ENCODE measurements at regions not wholly inside any gene's neighbourhood (a gene's known extent, or its start where the extent isn't known, plus 50 kb on each side); places are given as distances from the start of the nearest gene placed in this dataset.
"Not testable (repeated sequence)": the region's sequence is repeated elsewhere in the genome, so short reads cannot be mapped to it uniquely, and the experiment has no call there.

DNA sequence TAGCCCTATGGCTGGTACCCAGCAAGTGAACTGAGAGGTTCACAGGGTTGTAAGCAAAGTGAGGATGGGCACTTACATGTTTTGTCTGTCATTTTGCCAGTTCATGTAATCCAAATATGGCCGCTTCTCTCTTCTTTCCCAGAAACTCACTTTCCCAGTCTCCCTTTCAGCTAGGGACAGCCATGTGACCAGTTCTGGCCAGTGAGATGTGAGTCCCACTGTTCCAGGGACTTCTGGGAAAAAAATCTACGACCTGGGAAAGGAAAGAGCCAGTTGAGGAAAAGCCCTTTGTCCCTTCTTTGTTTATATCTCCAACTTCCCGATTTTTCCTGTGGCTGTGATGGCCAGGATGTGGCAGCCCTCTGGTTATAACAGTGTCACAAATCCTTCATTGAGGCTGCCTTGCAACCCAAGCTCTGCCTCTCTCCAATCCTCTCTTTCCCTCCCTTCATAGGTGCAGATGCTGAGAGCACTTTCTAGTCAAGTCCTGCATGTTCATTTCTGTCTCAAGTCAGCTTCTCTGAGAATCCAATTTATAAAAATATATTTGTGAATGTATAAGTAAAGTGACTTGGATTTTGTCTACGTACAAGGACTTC is 148.6 kb upstream of the ZFP64 start:
- DNase-seq (ENCODE audit: extremely low read depth in 1 of 2, low read depth in 1 of 2) = no peak

DNA sequence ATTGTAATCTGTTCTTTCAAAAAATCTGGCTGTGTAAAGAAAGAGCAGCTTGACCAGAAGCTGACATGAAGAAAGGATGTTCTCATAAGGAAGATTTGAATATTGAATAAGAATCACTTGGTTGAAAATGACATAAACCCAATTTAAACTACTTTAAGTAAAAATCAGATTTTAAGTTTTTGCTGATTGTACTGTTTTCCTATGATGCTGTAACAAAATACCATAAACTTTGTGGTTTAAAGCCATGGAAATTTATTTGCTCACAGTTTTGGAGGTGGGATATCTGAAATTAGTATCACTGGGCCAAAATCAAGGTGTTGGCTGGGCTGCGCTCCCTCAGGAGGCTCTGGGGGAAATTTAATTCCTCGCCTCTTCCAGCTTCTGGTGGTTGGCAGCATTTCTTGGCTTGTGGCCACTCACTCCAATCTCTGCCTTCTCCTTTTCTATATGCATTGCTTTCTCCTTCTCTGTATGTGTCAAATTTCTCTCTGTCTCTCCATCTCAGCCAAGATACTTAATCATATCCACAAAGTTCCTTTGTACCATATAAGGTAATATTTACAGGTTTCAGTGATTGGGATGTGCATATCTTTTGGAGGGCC is 141.2 kb upstream of the ZFP64 start:
- no peak for DNase-seq (ENCODE audit: extremely low read depth in 1 of 2, low read depth in 1 of 2)

DNA sequence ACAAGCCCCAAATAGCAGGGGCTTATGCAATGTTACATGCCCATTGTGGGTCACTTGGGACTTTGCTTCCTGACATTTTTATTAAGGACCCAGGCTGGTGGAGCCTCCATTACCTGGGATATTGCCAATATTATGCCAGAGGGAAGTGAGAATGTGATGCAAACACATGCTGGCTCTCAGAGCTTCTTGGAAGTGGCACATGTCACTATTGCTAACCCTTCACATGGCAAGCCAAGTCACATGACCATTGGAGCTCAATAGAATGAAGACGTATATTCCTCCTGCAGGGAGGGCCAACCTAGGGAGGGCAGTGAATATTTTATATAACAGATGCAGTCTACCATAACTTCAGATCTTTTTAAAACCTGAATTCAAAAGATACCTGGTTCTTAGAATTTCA is 140.7 kb upstream of the ZFP64 start:
- DNase-seq (ENCODE audit: extremely low read depth in 1 of 2, low read depth in 1 of 2) = no peak

DNA sequence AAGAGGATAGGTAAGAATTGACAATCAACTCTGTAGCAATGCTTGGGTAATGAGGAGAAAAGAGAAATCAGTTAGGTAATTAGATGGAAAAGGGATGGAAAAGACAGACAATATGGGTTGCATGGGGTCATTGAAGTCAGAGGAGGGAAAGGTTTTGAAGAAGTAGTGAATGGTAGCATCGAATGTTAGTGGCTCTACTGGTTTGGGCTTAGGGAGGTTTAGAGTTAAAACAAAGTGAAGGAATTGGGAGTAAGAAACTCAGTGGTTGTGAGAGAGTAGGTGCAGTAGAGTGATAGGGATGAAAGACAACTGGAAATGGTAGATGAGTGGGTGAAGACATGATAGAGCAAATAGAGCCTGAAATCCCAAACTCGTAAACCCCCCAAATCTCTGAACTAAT is 140.1 kb upstream of the ZFP64 start:
- no peak for DNase-seq (ENCODE audit: extremely low read depth in 1 of 2, low read depth in 1 of 2)

DNA sequence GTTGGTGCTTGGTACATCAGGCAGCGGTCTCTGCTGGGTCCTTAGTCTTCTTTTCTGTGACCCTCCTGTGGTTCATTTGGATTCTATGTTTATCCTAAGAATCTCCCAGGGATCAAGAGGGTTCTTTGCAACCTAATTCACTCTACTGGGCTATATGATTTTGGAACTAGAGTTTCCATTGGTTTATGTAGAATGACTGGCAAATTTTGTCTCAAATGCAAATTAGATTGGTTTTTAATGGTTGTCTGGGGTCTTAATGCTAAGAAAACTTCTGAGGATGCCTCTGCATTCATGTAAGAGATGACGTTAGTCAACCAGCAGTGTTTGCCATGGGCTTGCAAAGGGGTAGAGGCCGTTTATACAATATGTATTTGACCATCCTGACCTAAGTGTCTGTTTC is 129.8 kb upstream of the ZFP64 start:
- no peak for DNase-seq (ENCODE audit: extremely low read depth in 1 of 2, low read depth in 1 of 2)

DNA sequence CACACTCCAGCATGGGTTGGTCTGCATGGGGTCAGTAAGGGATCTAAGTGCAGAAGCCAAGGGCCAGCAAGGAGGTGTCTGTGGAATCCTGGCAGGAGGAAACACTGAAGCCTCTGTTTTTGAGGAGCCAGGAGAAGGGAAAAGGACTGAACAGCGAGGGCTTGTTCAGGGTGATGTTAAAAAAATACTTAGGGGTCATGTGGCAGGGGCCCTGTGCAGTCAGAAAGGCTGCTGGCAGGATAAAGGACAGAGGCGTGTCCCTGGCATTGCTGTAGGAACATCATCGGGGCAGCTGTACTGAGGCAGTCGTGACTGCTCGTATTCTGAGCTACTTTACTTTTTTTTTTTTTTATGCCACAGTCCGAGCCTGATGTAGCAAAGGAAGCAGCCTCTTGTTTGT is 127.1 kb upstream of the ZFP64 start:
- DNase-seq (ENCODE audit: extremely low read depth in 1 of 2, low read depth in 1 of 2) = no peak

DNA sequence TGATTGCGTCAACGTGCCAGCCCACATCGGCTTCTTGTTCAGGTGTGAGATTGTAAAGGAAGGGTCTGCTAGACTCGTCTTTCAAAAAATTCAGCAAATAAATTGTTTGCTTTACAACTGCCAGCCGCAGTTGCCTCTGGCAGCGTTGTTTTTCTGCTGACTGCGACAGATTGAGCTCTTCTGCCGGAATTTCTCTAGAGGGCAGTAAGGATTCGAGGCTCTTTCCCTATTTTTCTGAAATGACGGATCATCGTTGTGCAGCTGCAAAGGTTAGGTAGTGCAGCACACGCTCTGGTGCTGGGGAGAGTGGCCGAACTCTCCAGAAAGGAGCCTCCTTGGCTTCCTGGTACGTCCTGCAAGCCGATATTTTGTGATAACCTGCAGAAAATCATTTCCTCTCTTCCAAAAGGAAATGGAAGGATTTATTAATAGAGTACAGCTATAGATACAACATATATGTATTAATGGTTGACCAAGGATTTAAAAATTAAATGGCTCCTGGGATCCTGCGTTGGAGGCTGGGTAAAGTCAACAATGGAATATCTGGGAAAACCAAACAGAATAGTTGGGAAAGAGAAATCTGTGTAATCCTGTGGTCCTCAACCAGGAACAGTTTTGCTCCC is 121.9 kb upstream of the ZFP64 start:
- DNase-seq (ENCODE audit: extremely low read depth in 1 of 2, low read depth in 1 of 2) = no peak

DNA sequence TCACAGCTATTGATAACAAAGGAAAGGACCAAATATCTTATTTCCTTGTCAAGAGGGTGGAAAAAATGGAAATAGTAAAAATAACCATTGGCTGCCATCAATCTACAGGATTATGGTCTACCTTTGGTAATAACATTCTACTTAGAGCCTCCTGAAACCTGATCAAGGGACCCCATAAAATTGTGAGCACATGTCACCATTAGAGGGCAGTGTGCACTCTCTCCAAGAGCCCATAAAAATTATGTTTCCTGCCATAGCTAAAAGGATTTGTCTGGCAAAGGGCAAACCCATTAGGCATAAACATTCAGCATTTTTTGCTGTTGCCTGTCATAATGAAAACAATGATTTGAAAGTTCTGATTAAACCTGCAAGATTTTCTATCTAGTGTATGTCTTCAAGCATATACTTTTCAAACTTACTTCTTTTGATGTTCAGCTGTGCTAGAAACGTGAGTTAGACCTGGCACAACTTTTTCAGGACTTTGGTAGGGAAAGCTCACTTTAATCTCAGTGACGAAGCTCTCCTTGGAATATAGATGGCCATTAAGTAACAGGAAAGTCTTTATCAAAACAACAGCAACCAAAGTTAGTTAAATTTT is 120.7 kb upstream of the ZFP64 start:
- peak in 1 of 2 donors; percentile 7 for DNase-seq (ENCODE audit: extremely low read depth in 1 of 2, low read depth in 1 of 2)

DNA sequence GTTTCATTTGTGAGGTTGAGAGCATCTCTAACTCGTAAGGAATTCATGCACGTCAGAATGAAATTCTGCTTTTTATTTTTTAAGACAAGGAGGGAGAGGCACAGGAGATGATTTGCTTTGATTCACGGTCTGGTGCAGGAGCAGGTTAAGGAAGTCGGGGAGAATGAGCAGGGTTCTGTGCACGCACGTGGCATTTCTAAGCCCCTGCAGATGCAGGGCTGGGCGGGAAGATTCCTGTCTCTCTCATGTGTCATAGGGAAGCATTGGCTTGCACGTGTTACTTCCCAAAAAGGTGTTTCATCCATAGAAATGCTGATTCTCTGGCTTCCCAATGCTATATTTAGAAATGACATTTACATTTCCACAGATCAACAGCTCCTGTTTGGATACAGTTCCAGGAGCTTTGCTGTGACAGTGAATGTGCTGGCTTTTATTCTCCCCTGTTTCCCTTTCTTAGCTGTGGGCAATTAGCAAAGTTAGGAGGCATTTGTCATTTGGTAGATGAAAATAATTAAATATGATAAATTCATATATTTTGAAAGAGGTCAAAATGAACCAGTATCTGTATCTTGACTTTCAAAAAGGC is 119.7 kb upstream of the ZFP64 start:
- no peak for DNase-seq (ENCODE audit: extremely low read depth in 1 of 2, low read depth in 1 of 2)

DNA sequence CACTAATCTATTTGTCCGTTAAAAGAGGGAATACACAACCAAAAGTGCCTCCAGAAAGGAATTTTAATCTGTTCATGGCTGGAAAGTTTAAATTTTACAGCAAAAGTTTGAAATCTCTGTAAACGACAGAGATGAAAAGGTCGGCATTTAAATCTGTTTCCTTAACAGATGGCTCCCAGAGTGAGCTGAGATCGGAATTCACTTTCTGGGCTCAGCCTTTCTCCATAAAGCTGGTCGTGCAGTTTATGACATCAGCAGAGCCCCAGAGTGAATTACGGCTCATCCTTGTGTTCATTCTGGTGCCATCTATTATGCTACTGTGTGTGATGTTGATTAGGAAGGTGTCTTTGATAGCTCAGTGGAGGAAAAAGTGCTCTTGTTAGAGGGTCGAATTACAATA is 117.6 kb upstream of the ZFP64 start:
- DNase-seq (ENCODE audit: extremely low read depth in 1 of 2, low read depth in 1 of 2) = no peak

DNA sequence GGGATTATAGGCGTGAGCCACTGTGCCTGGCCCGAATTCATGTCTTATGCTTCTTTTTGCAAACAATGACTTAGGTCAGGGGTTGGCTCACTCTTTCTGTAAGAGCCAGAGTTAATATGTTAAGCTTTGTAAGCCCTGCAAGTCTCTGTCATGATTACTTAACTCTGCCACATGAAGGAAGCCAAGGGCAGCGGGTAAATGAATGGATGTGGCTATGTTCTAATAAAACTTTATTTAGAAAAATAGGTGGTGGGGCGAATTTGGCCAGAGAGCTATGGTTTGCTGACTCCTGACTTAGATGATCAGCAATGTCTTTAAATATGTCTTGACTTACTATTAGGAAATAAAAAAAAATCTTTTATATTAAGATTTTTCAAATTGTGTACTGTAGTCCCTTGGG is 114.9 kb upstream of the ZFP64 start:
- no peak for DNase-seq (ENCODE audit: extremely low read depth in 1 of 2, low read depth in 1 of 2)

DNA sequence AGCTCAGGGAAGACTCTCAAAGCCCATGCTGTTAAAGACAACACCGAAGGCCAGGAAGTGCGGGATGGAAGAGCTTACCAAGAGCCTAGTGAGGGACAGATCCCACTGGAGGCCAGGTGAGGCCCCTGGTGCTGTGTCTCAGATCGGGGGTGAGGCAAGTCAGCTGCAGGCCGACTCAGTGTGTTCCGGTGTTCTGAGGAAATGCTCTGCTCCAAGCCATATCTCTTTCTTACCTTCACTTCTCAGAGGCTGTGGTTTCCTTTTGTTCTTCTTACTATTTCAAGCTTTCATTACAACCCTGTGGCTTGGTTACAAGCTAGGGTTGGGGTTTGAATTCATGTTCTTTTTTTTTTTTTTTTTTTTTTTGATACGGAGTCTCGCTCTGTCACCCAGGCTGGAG is 114.3 kb upstream of the ZFP64 start:
- peak in 1 of 2 donors; percentile 11 for DNase-seq (ENCODE audit: extremely low read depth in 1 of 2, low read depth in 1 of 2)

DNA sequence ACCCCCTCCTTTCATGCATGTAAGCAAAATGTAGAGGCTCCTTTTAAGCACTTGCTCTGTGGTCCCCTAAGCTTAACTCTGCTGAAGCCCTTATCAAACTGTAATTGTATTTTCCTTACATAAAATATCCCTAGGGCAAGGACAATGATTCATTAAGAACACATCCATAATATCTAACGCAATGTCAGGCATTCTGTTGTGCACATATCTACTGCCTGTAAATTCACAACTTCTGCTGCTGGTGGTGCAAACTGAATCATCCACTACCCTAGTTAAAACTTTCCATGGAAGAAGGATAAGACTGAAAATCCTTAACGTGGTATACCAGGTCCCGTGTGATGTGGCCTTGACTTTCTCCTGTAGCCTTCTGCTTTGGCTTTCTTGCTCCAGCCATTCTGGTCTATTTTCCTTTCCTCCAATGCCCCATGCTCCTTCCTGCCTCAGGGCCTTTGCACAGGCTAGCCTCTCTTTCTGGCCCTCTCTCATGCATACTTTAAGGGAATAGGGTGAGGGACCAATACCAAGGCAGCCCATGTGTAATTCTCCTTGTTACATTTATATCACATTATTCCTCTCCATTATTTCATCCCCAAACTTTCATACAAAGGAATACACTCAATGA is 113.6 kb upstream of the ZFP64 start:
- no peak for DNase-seq (ENCODE audit: extremely low read depth in 1 of 2, low read depth in 1 of 2)

DNA sequence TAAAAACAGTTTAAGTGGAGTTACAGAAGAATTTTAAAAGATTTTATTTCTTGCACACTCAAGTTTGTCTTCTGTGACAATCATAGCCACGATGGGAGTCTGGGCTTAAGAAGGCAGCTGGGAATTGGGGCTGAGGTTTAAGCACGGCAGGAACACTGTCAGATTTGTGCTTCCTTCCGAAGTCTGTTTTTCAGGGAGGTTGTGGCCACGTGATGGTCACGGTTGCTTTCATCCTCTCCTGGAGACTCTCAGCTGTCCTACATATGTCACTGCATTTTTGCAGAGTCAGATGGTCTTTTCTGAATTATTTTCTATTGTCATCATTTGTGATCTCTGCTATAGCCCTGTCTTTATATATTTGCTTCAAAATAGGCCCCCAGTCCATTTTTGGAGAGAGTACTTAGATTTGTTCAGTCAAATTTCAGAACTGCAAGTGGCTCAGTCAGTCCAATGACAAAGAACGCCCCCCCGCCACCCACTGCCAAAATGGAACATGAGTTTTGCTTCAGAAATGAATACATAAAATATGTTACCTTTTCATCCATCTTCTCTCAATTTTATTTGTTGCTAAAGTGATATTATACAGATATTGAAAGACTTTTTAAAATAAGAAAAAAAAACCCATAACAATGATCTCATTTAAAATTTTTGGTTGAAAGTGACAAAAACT is 111.8 kb upstream of the ZFP64 start:
- peak in 1 of 2 donors; percentile 26 for DNase-seq (ENCODE audit: extremely low read depth in 1 of 2, low read depth in 1 of 2)

DNA sequence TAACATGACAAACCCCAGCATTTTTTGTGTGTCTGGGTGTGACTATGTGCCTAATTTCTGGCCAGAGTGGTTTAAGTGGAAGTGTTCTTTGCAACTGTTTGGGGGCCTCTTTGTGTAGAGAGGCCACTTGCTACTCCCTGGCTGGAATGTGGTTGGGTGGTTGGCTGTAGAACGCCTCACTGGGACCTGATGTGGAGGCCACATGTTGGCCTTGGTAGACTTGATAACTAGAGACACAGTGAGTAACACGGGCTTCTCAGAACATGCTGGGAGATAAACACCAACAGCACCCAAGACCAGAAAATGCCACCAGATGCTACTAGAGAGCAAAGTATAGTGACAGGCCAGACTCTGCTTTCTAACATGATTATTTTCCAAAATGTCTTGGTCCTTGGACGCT is 111.2 kb upstream of the ZFP64 start:
- DNase-seq (ENCODE audit: extremely low read depth in 1 of 2, low read depth in 1 of 2) = no peak

DNA sequence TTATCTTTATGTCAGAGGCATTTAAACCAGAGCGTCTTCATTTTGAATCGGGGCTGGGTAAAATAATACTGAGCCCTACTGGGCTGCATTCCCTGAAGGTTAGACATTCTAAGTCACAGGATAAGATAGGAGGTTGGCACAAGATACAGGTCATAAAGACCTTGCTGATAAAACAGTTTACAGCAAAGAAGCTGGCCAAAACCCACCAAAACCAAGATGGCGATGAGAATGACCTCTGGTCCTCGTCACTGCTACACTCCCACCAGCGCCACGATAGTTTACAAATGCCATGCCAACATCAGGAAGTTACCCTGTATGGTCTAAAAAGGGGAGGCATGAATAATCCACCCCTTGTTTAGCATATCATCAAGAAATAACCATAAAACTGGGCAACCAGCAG is 110.5 kb upstream of the ZFP64 start:
- not testable (repeated sequence) for DNase-seq (ENCODE audit: extremely low read depth in 1 of 2, low read depth in 1 of 2)

DNA sequence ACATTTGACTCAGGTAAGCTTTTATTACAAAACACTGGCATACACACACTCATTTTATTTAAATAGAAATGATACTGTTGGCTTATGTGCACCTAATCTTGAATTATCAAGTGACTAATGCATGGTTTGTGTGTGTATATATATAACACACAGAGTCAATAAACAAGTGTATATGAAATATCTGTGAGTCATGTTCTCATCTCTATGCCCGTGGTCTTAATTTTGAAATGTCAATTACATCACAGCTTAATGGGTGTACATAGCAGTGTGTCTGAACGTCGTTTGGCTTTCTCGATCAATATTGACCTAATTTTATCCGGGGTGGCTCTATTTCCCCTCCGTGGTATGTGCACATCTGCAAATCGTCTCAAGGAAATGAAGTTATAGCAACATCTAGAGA is 104.0 kb upstream of the ZFP64 start:
- DNase-seq (ENCODE audit: extremely low read depth in 1 of 2, low read depth in 1 of 2) = no peak

DNA sequence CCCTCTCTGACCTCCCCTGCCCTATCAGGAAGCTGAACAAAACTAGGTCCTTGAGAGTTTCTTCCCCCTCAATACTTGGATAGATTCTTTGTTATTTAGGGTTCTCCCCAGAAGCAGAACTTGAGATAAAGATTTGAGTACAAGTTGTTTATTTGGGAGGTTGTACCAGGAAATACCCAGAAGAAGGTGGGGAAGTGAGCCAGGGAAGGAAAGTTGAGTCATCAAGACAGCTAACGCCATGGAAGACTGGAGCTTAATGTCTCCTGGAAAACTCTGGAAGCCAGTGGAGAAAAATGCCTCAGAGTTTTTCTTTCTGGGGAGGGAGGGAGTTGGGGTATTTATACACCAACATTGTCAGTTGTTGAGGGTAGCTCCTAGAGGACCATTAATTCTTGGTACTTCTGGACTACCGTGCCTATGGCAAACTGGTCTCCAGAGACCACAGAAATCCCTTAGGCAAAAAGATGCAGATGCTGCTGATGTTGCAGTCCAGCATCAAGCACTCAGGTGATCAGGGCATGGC is 102.6 kb upstream of the ZFP64 start:
- no peak for DNase-seq (ENCODE audit: extremely low read depth in 1 of 2, low read depth in 1 of 2)

DNA sequence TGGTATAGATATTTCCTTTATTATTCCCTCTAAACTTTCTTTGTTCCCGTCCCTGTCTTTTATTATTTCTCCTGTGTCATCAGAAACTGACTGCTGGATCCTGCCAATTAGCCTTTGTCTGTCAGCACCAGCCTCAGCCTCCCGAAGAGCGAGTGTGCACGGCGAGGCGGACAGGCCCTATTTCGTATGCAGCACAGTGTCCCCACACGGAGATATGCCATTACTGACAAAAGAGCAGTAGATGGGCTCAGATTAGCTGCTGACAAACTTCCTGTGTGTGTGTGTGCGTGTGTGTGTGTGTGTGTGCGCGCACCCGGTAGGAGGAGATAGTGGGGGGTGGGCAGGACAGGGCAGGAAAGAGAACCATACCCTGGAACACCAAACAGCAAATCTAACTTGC is 99.5 kb upstream of the ZFP64 start:
- no peak for DNase-seq (ENCODE audit: extremely low read depth in 1 of 2, low read depth in 1 of 2)

DNA sequence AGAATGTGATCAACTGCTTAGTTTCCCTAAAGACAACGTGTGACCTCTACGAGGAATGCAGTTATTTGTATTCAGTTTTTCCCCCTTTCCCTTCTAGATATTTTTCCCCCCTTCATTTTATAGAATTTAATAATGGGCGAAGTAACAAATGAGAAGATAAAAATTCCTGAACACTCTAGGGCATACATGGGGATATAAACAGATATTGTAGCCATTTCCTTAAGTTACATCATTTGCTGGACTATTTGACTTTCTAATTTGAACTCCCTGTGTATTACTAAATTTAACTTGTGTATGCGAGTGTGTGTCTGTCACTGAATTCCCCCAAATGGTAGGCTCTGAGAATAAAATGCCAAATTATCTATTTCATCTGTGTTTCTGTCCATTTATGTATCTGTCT is 99.0 kb upstream of the ZFP64 start:
- no peak for DNase-seq (ENCODE audit: extremely low read depth in 1 of 2, low read depth in 1 of 2)
